ENCODE measurements at regions not wholly inside any gene's neighbourhood (a gene's known extent, or its start where the extent isn't known, plus 50 kb on each side); places are given as distances from the start of the nearest gene placed in this dataset.

- no peaks in the 10 kb centered on the region for H4K20me1 ChIP-seq (replicated peaks; ENCODE audit: insufficient read depth)
- Mint-ChIP-seq H3K4me3 (no peak overlapping the region), H3K36me3 (ENCODE audit: low read depth) (no peaks in the 10 kb centered on the region), H3K27ac (no peak overlapping the region), H3K27me3 (ENCODE audit: insufficient read depth, low read depth, poor library complexity) (peaks cover under 1% of the 10 kb centered on the region), H3K9me3 (no peaks in the 10 kb centered on the region; the same call in 2 of the 3 replicates), H3K4me1 (0 out of 3 replicates have a peak, but pooled peaks cover 4% of the 10 kb centered on the region)
- no peaks in the 10 kb centered on the region for H3K79me2 ChIP-seq (replicated peaks; ENCODE audit: insufficient read depth)
- TF ChIP-seq EZH2phosphoT487 (IDR thresholded peaks at IDR 0.05; ENCODE audit: unreplicated experiment) = no peak
- TF ChIP-seq, protein P1, sequence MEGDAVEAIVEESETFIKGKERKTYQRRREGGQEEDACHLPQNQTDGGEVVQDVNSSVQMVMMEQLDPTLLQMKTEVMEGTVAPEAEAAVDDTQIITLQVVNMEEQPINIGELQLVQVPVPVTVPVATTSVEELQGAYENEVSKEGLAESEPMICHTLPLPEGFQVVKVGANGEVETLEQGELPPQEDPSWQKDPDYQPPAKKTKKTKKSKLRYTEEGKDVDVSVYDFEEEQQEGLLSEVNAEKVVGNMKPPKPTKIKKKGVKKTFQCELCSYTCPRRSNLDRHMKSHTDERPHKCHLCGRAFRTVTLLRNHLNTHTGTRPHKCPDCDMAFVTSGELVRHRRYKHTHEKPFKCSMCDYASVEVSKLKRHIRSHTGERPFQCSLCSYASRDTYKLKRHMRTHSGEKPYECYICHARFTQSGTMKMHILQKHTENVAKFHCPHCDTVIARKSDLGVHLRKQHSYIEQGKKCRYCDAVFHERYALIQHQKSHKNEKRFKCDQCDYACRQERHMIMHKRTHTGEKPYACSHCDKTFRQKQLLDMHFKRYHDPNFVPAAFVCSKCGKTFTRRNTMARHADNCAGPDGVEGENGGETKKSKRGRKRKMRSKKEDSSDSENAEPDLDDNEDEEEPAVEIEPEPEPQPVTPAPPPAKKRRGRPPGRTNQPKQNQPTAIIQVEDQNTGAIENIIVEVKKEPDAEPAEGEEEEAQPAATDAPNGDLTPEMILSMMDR (conservative IDR thresholded peaks at IDR 0.05; ENCODE audit: low read depth in 2 of 2) = no peak
- TF ChIP-seq JUNB (IDR thresholded peaks at IDR 0.05; ENCODE audit: unreplicated experiment) = no peak
- no peak for TF ChIP-seq ZNF114 (CRISPR knock-in tag; IDR thresholded peaks at IDR 0.05)
- TF ChIP-seq ETS1 (IDR thresholded peaks at IDR 0.05) = no peak
- no peak for TF ChIP-seq ZNF462 (CRISPR knock-in tag; IDR thresholded peaks at IDR 0.05)
- TF ChIP-seq ZNF331 (CRISPR knock-in tag; IDR thresholded peaks at IDR 0.05; ENCODE audit: low read depth) = no peak
- H3K27me3 ChIP-seq (ENCODE audit: insufficient read depth) = no peaks in the 10 kb centered on the region; the same call in 1 of the 2 replicates
- H3K9me2 ChIP-seq (ENCODE audit: insufficient read depth) = no peaks in the 10 kb centered on the region
- DNase-seq (ENCODE audit: low spot score) = no peak
- H3K36me3 ChIP-seq (ENCODE audit: insufficient read depth) = no peaks in the 10 kb centered on the region
- H2AFZ ChIP-seq = no peak overlapping the region
- ATAC-seq = no peak
- H3K4me2 ChIP-seq = no peak overlapping the region
- no peaks in the 10 kb centered on the region for H3K4me1 ChIP-seq (ENCODE audit: insufficient read depth)
- H3F3A ChIP-seq (replicated peaks; ENCODE audit: low read depth) = no peaks in the 10 kb centered on the region
- H3K4me3 ChIP-seq = no peak overlapping the region
- H3K27ac ChIP-seq (ENCODE audit: low read depth) = no peak overlapping the region
Measured at GRCh38 chr9:38254151-38254550, 138.4 kb upstream of the ALDH1B1 start.

Data from GM23338 (cell line).